H9 (cell line): ENCODE measurements at regions not wholly inside any gene's neighbourhood (a gene's known extent, or its start where the extent isn't known, plus 50 kb on each side); places are given as distances from the start of the nearest gene placed in this dataset.

Experiments used
- DNase-seq: peaks from one replicate; pipeline ENCODE4 v3.0.0-alpha.2; 2017
- H2AFZ ChIP-seq: one replicate; pipeline ENCODE4 v1.6.1; 2013; ENCODE audit warnings: mild to moderate bottlenecking, low read length, control low read depth, moderate library complexity
- H2AK5ac ChIP-seq: 2 replicates; pipeline ENCODE4 v1.6.1; 2013; ENCODE audit warnings: low read length, control low read depth, mixed read lengths; ENCODE audit not compliant: insufficient read length
- H2BK120ac ChIP-seq: one replicate; pipeline ENCODE4 v1.6.1; 2013; ENCODE audit warnings: low read depth, mild to moderate bottlenecking, low read length, control low read depth, inconsistent platforms; ENCODE audit not compliant: poor library complexity, severe bottlenecking
- H2BK12ac ChIP-seq: 2 replicates; pipeline ENCODE4 v1.6.1; 2013; ENCODE audit warnings: low read length, control low read depth, mixed read lengths, low read depth; ENCODE audit not compliant: insufficient read length
- H2BK15ac ChIP-seq: 2 replicates; pipeline ENCODE4 v1.6.1; 2013; ENCODE audit warnings: low read depth, low read length, control low read depth
- H2BK20ac ChIP-seq: one replicate; pipeline ENCODE4 v1.6.1; 2013; ENCODE audit warnings: low read depth, mild to moderate bottlenecking, low read length, control low read depth, inconsistent platforms; ENCODE audit not compliant: poor library complexity, severe bottlenecking
- H2BK5ac ChIP-seq: 2 replicates; pipeline ENCODE4 v1.6.1; 2013; ENCODE audit warnings: low read length, control low read depth, mixed read lengths; ENCODE audit not compliant: insufficient read length
- H3K14ac ChIP-seq: 2 replicates; pipeline ENCODE4 v1.6.1; 2013; ENCODE audit warnings: low read length, control low read depth; ENCODE audit not compliant: insufficient read depth
- H3K18ac ChIP-seq: 2 replicates; pipeline ENCODE4 v1.6.1; 2013; ENCODE audit warnings: low read depth, mild to moderate bottlenecking, mixed read lengths, low read length, control low read depth; ENCODE audit not compliant: insufficient read length
- H3K23ac ChIP-seq: 2 replicates; pipeline ENCODE4 v1.6.1; 2013; ENCODE audit warnings: low read length, control low read depth, mixed read lengths, low read depth; ENCODE audit not compliant: insufficient read length
- H3K23me2 ChIP-seq: 2 replicates; pipeline ENCODE4 v1.6.1; 2013; ENCODE audit warnings: low read depth, mild to moderate bottlenecking, mixed read lengths, low read length, control low read depth; ENCODE audit not compliant: insufficient read length, poor library complexity, severe bottlenecking
- H3K27ac ChIP-seq: 2 replicates; pipeline ENCODE4 v1.5.1; 2013; ENCODE audit warnings: low read length, control low read depth, mixed read lengths, low read depth; ENCODE audit not compliant: insufficient read length
- H3K27me3 ChIP-seq: 2 replicates; pipeline ENCODE4 v1.6.1; 2013; ENCODE audit warnings: low read length, control low read depth, inconsistent platforms; ENCODE audit not compliant: insufficient read depth
- H3K4ac ChIP-seq: 2 replicates; pipeline ENCODE4 v1.6.1; 2013; ENCODE audit warnings: low read depth, mild to moderate bottlenecking, control low read depth, inconsistent platforms, low read length, moderate library complexity
- H3K4me1 ChIP-seq: 2 replicates; pipeline ENCODE4 v1.6.1; 2013; ENCODE audit warnings: low read length, control low read depth, inconsistent platforms; ENCODE audit not compliant: insufficient read depth
- H3K4me2 ChIP-seq: 2 replicates; pipeline ENCODE4 v1.6.1; 2013; ENCODE audit warnings: low read length, control low read depth, mixed read lengths; ENCODE audit not compliant: insufficient read length, insufficient read depth
- H3K56ac ChIP-seq: 2 replicates; pipeline ENCODE4 v1.6.1; 2013; ENCODE audit warnings: low read depth, mild to moderate bottlenecking, mixed read lengths, low read length, control low read depth; ENCODE audit not compliant: insufficient read length
- H3K79me1 ChIP-seq: 2 replicates; pipeline ENCODE4 v1.6.1; 2013; ENCODE audit warnings: low read depth, mild to moderate bottlenecking, moderate library complexity, low read length, control low read depth, inconsistent platforms; ENCODE audit not compliant: insufficient read depth, poor library complexity, severe bottlenecking
- H3K79me2 ChIP-seq: 2 replicates; pipeline ENCODE4 v1.6.1; 2013; ENCODE audit warnings: low read length, control low read depth, inconsistent platforms; ENCODE audit not compliant: insufficient read depth
- H3K9ac ChIP-seq: 2 replicates; pipeline ENCODE4 v1.6.1; 2013; ENCODE audit warnings: low read length, control low read depth, mixed read lengths; ENCODE audit not compliant: insufficient read length; ENCODE audit errors: extremely low read depth
- H3K9me3 ChIP-seq: one replicate; pipeline ENCODE4 v1.6.1; 2013; ENCODE audit warnings: low read depth, low read length, inconsistent platforms; ENCODE audit not compliant: control insufficient read depth
- H3T11ph ChIP-seq: one replicate; pipeline ENCODE4 v1.6.1; 2013; ENCODE audit warnings: mild to moderate bottlenecking, low read length, control low read depth, inconsistent platforms
- H4K20me1 ChIP-seq: one replicate; pipeline ENCODE4 v1.6.1; 2013; ENCODE audit not compliant: control insufficient read depth, insufficient read length, insufficient read depth
- H4K5ac ChIP-seq: 2 replicates; pipeline ENCODE4 v1.6.1; 2013; ENCODE audit warnings: low read depth, mild to moderate bottlenecking, mixed read lengths, low read length, control low read depth; ENCODE audit not compliant: insufficient read length
- H4K8ac ChIP-seq: replicated peaks from 2 replicates; pipeline ENCODE4 v1.6.1; 2013; ENCODE audit warnings: low read length, control low read depth, mixed read lengths, low read depth; ENCODE audit not compliant: insufficient read length
- H4K91ac ChIP-seq: 2 replicates; pipeline ENCODE4 v1.6.1; 2013; ENCODE audit warnings: low read depth, mild to moderate bottlenecking, moderate library complexity, mixed read lengths, low read length, control low read depth; ENCODE audit not compliant: insufficient read length
- H3K27ac Mint-ChIP-seq, 3 experiments: 2 replicates in 2 of 3; 3 replicates in 1 of 3; pipeline ENCODE4 v1.8.0; 2020 to 2021; ENCODE audit warnings: mixed read lengths in 3 of 3, mild to moderate bottlenecking in 1 of 3, moderate library complexity in 1 of 3
- H3K27me3 Mint-ChIP-seq: 2 replicates; pipeline ENCODE4 v1.8.0; 2021; ENCODE audit warnings: low read depth, mild to moderate bottlenecking, moderate library complexity, mixed read lengths
- H3K36me3 Mint-ChIP-seq, 3 experiments: 2 replicates in 2 of 3; 3 replicates in 1 of 3; pipeline ENCODE4 v1.8.0; 2020 to 2021; ENCODE audit warnings: low read depth in 3 of 3, mixed read lengths in 3 of 3; ENCODE audit not compliant: insufficient read depth in 1 of 3
- H3K4me1 Mint-ChIP-seq, 2 experiments: 2 replicates each; pipeline ENCODE4 v1.8.0; 2020; ENCODE audit warnings: mixed read lengths in 2 of 2
- H3K4me3 Mint-ChIP-seq, 2 experiments: 2 replicates in 1 of 2; 3 replicates in 1 of 2; pipeline ENCODE4 v1.8.0; 2020 to 2021; ENCODE audit warnings: mild to moderate bottlenecking in 2 of 2, mixed read lengths in 2 of 2, moderate library complexity in 1 of 2
- H3K9me3 Mint-ChIP-seq, 2 experiments: 2 replicates in 1 of 2; 3 replicates in 1 of 2; pipeline ENCODE4 v1.8.0; 2020; ENCODE audit warnings: mild to moderate bottlenecking in 2 of 2, mixed read lengths in 2 of 2, moderate library complexity in 1 of 2
- WGBS: extraction: QIAGEN DNeasy Blood & Tissue Kit; methylation state at CpG from one replicate; pipeline ENCODE4 v1.1.7; 2013; ENCODE audit warnings: missing lambda C conversion rate, low lambda C conversion rate, mixed read lengths; ENCODE audit not compliant: insufficient read length; ENCODE audit errors: extremely low coverage; 5-methylcytosine and 5-hydroxymethylcytosine counted together
- TF ChIP-seq, protein P1 (sequence below): fragments of 200-600 bp; sonication (generic); conservative IDR thresholded peaks from 3 replicates; pipeline ENCODE4 v1.8.0; 2021; ENCODE audit warnings: antibody characterized with exemption, mild to moderate bottlenecking

DNA sequence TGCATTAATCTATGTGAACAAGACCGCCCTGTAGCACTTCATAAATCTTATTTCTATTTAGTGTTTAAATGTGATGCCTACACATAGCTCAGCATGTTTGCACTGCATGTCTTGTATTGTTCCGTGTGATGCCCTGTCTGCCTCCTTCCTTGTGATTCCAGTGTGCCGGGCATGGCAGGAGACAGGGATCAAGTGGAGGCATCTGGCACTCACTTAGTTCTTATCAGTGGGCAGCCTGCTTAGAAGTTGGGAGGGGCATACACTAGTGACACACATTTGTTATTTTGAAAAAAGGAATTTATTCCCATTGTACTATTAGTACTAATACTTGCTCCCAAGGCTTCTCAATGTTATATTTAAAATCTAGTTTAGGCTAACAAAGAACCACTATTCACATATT lies 176.4 kb downstream of the KCNA5 start:
- Histone ChIP-seq H3K56ac (no peak overlapping the region), H3K27ac (no peak overlapping the region), H4K20me1 (no peaks in the 10 kb centered on the region), H2BK12ac (no peak overlapping the region), H2BK20ac (no peak overlapping the region), H2BK5ac (no peak overlapping the region), H3K9me3 (no peaks in the 10 kb centered on the region), H3K18ac (no peak overlapping the region), H2BK15ac (no peak overlapping the region), H2AFZ (no peak overlapping the region), H2AK5ac (no peak overlapping the region), H3K4ac (no peak overlapping the region), H3K9ac (no peak overlapping the region), H3K79me2 (no peaks in the 10 kb centered on the region), H3K23me2 (no peaks in the 10 kb centered on the region), H3T11ph (no peak overlapping the region), H3K4me2 (no peak overlapping the region), H3K4me1 (peaks cover 5% of the 10 kb centered on the region; the same call in 1 of the 2 replicates), H3K27me3 (peaks cover 5% of the 10 kb centered on the region; the same call in 1 of the 2 replicates), H4K91ac (no peak overlapping the region), H3K79me1 (no peaks in the 10 kb centered on the region), H4K5ac (no peak overlapping the region), H3K14ac (no peak overlapping the region), H3K23ac (no peak overlapping the region), H4K8ac (no peak overlapping the region), H2BK120ac (no peak overlapping the region)
- no peak overlapping the region for H3K27ac Mint-ChIP-seq
- no CpG with 5 or more reads among the region's 3 CpGs for WGBS
- TF ChIP-seq, protein P1, sequence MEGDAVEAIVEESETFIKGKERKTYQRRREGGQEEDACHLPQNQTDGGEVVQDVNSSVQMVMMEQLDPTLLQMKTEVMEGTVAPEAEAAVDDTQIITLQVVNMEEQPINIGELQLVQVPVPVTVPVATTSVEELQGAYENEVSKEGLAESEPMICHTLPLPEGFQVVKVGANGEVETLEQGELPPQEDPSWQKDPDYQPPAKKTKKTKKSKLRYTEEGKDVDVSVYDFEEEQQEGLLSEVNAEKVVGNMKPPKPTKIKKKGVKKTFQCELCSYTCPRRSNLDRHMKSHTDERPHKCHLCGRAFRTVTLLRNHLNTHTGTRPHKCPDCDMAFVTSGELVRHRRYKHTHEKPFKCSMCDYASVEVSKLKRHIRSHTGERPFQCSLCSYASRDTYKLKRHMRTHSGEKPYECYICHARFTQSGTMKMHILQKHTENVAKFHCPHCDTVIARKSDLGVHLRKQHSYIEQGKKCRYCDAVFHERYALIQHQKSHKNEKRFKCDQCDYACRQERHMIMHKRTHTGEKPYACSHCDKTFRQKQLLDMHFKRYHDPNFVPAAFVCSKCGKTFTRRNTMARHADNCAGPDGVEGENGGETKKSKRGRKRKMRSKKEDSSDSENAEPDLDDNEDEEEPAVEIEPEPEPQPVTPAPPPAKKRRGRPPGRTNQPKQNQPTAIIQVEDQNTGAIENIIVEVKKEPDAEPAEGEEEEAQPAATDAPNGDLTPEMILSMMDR: no peak
- H3K36me3 Mint-ChIP-seq: no peaks in the 10 kb centered on the region
- H3K4me1 Mint-ChIP-seq: peaks cover 24 to 26% of the 10 kb centered on the region in 2 experiments
- H3K27me3 Mint-ChIP-seq: peaks cover 95% of the 10 kb centered on the region
- DNase-seq: no peak
- H3K4me3 Mint-ChIP-seq: no peak overlapping the region
- H3K9me3 Mint-ChIP-seq: no peaks in the 10 kb centered on the region; a peak in 1 of 5 replicates
